Endothelial cell of umbilical vein (primary cell): ENCODE measurements at regions not wholly inside any gene's neighbourhood (a gene's known extent, or its start where the extent isn't known, plus 50 kb on each side); places are given as distances from the start of the nearest gene placed in this dataset.

Source experiments
- BruUV-seq: library from RNA; stranded (reverse); fragments of 400-500 nt; replicated peaks from 2 replicates; lab custom pipeline; 2021; lab: Mats Ljungman, UMichigan
- CTCF ChIA-PET: fragments of 300-600, 350-600 bp; sonication (Branson Sonifier 250); formaldehyde crosslinking; loops from one replicate; lab custom pipeline; 2021; ENCODE audit warnings: antibody characterized with exemption, inconsistent platforms; lab: Charles Lee
- POLR2A ChIA-PET: fragments of 300-600, 350-600 bp; sonication (Branson Sonifier 250); formaldehyde crosslinking; loops from one replicate; lab custom pipeline; 2021; ENCODE audit warnings: antibody characterized with exemption, inconsistent platforms; lab: Charles Lee
- DNase-seq: peaks from one replicate; pipeline ENCODE4 v3.0.0-alpha.2; 2011; ENCODE audit warnings: low read depth, low spot score
- FAIRE-seq: peaks from 2 replicates; lab custom pipeline; 2011; peaks lifted over from hg19 to GRCh38; lab: Jason Lieb, UNC
- H2AFZ ChIP-seq: 2 replicates; pipeline ENCODE4 v1.6.0; 2012; ENCODE audit warnings: low read depth, low read length, control low read depth, inconsistent platforms
- H3K27ac ChIP-seq: 2 replicates; pipeline ENCODE4 v1.5.1; 2011; ENCODE audit warnings: low read depth, mild to moderate bottlenecking, control low read depth, low read length, moderate library complexity; ENCODE audit not compliant: insufficient read depth
- H3K27me3 ChIP-seq, 2 experiments: 2 replicates each; pipeline versions ENCODE4 v1.6.0 to v1.6.1; 2011; ENCODE audit warnings: low read length in 2 of 2, mixed read lengths in 1 of 2; ENCODE audit not compliant: control insufficient read depth in 2 of 2, insufficient read depth in 2 of 2
- H3K36me3 ChIP-seq, 2 experiments: 2 replicates in 1 of 2; 3 replicates in 1 of 2; pipeline ENCODE4 v1.5.1; 2011; ENCODE audit warnings: low read length in 2 of 2, mild to moderate bottlenecking in 1 of 2, moderate library complexity in 1 of 2; ENCODE audit not compliant: control insufficient read depth in 2 of 2, insufficient read depth in 2 of 2; ENCODE audit errors: extremely low read depth in 1 of 2
- H3K4me1 ChIP-seq: 3 replicates; pipeline ENCODE4 v1.5.1; 2011; ENCODE audit warnings: mild to moderate bottlenecking, low read length; ENCODE audit not compliant: control insufficient read depth, insufficient read depth; ENCODE audit errors: extremely low read depth
- H3K4me2 ChIP-seq: 2 replicates; pipeline ENCODE4 v1.6.1; 2011; ENCODE audit warnings: low read length, control low read depth, mixed read lengths; ENCODE audit not compliant: insufficient read depth
- H3K4me3 ChIP-seq, 3 experiments: fragments of 200-600 bp in 1 of 3; sonication (generic), shearing (Covaris generic) in 1 of 3; replicated peaks in 1 of 3; 2 replicates each; pipeline ENCODE4 v1.5.1; 2011 to 2016; ENCODE audit warnings: control low read depth in 3 of 3, low read length in 3 of 3, mild to moderate bottlenecking in 2 of 3, inconsistent platforms in 1 of 3, low read depth in 1 of 3, moderate library complexity in 1 of 3; ENCODE audit not compliant: insufficient read depth in 1 of 3
- H3K79me2 ChIP-seq: 2 replicates; pipeline ENCODE4 v1.6.0; 2012; ENCODE audit warnings: low read length, inconsistent platforms; ENCODE audit not compliant: control insufficient read depth, insufficient read depth
- H3K9ac ChIP-seq: replicated peaks from 2 replicates; pipeline ENCODE3; 2011; ENCODE audit warnings: low read length, control low read depth; ENCODE audit not compliant: insufficient read depth; ENCODE audit errors: extremely low read depth
- H3K9me1 ChIP-seq: replicated peaks from 3 replicates; pipeline ENCODE4 v1.6.0; 2011; ENCODE audit warnings: mild to moderate bottlenecking, low read length; ENCODE audit not compliant: control insufficient read depth, insufficient read depth; ENCODE audit errors: extremely low read depth
- H3K9me3 ChIP-seq: replicated peaks from 2 replicates; pipeline ENCODE4 v1.5.1; 2012; ENCODE audit warnings: low read length, inconsistent platforms; ENCODE audit not compliant: control insufficient read depth, insufficient read depth
- H4K20me1 ChIP-seq: replicated peaks from 2 replicates; pipeline ENCODE3; 2011; ENCODE audit warnings: mild to moderate bottlenecking, low read length; ENCODE audit not compliant: control insufficient read depth, insufficient read depth; ENCODE audit errors: extremely low read depth
- CTCF ChIP-seq, 2 donors: IDR thresholded peaks; 1 replicate in 1 of 2; 2 replicates in 1 of 2; pipeline ENCODE4 v1.5.1; 2011; ENCODE audit warnings: low read length in 2 of 2, mild to moderate bottlenecking in 2 of 2, moderate library complexity in 2 of 2, control low read depth in 1 of 2, inconsistent platforms in 1 of 2, low read depth in 1 of 2; ENCODE audit not compliant: insufficient read depth in 1 of 2; ENCODE audit errors: extremely low read depth in 1 of 2
- EZH2 ChIP-seq: IDR thresholded peaks from 2 replicates; pipeline ENCODE4 v1.6.1; 2012; ENCODE audit warnings: borderline replicate concordance, low read depth, mild to moderate bottlenecking, moderate library complexity, low read length, inconsistent platforms; ENCODE audit not compliant: severe bottlenecking
- FOS ChIP-seq: IDR thresholded peaks from 2 replicates; pipeline ENCODE4 v1.6.1; 2011; ENCODE audit warnings: mild to moderate bottlenecking, low read length, moderate library complexity, borderline replicate concordance; ENCODE audit not compliant: insufficient read depth
- GATA2 ChIP-seq: IDR thresholded peaks from 2 replicates; pipeline ENCODE4 v1.7.0; 2011; ENCODE audit warnings: low read depth, mild to moderate bottlenecking, moderate library complexity, mixed read lengths, low read length; ENCODE audit not compliant: insufficient read length, insufficient read depth
- JUN ChIP-seq: IDR thresholded peaks from 2 replicates; pipeline ENCODE4 v1.6.1; 2011; ENCODE audit warnings: borderline replicate concordance, low read depth; ENCODE audit not compliant: insufficient read length, insufficient read depth
- MYC ChIP-seq: IDR thresholded peaks from one replicate; pipeline ENCODE4 v1.6.1; 2011; ENCODE audit warnings: mild to moderate bottlenecking, low read depth, low read length
- POLR2A ChIP-seq: IDR thresholded peaks from 2 replicates; pipeline ENCODE4 v1.6.1; 2012; ENCODE audit warnings: low read depth, mild to moderate bottlenecking, control low read depth, low read length
- POLR2AphosphoS5 ChIP-seq: IDR thresholded peaks from 2 replicates; pipeline ENCODE4 v1.6.1; 2012; ENCODE audit warnings: low read depth, mild to moderate bottlenecking, control low read depth, low read length, moderate library complexity; ENCODE audit not compliant: insufficient read depth
- dilution Hi-C: fragments of 300-500 bp; cut with MboI; formaldehyde crosslinking; loops from one replicate; pipeline ENCODE4 v1.15.0; 2019; ENCODE audit warnings: low sequenced_read_pairs; ENCODE audit not compliant: extremely low pct_ligation_motif_present
- intact Hi-C: fragments of 100-400 bp; cut with micrococcal nuclease; formaldehyde crosslinking; loops from one replicate; pipeline ENCODE4 v1.10.0; 2022
- TF ChIP-seq, protein P1 (sequence below): IDR thresholded peaks from 2 replicates; pipeline ENCODE4 v1.6.1; 2011; ENCODE audit not compliant: insufficient read depth, insufficient read length

- no peaks in the 10 kb centered on the region for H3K9me3 ChIP-seq
- H2AFZ ChIP-seq = no peak overlapping the region
- DNase-seq (no peak), FAIRE-seq (no peak)
- H3K9me1 ChIP-seq = no peaks in the 10 kb centered on the region
- ChIA-PET POLR2A (no interaction called here), CTCF (interaction anchor here (0.6 kb wide), 1 partner anchor 156 kb away, joined by 3 read pairs; no protein-coding TSS in a partner anchor)
- no peaks in the 10 kb centered on the region for H3K36me3 ChIP-seq
- TF ChIP-seq FOS = no peak
- TF ChIP-seq MYC = no peak
- TF ChIP-seq CTCF (IDR thresholded peaks at IDR 0.05; ENCODE audit: extremely low read depth in 1 of 2, insufficient read depth in 1 of 2, low read depth in 1 of 2, low read length in 2 of 2) = no peak
- TF ChIP-seq POLR2A = no peak
- no peak for TF ChIP-seq GATA2
- no peak for TF ChIP-seq POLR2AphosphoS5
- TF ChIP-seq JUN = no peak
- TF ChIP-seq, protein P1, sequence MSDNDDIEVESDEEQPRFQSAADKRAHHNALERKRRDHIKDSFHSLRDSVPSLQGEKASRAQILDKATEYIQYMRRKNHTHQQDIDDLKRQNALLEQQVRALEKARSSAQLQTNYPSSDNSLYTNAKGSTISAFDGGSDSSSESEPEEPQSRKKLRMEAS = no peak
- no peak for TF ChIP-seq EZH2
- H3K27me3 ChIP-seq = no peaks in the 10 kb centered on the region
- H3K79me2 ChIP-seq = no peaks in the 10 kb centered on the region
- no peak overlapping the region for H3K9ac ChIP-seq
- dilution Hi-C loops (no loop called here), intact Hi-C loops (no loop called here)
- H3K4me3 ChIP-seq = no peak overlapping the region
- H3K27ac ChIP-seq = no peak overlapping the region
- H3K4me2 ChIP-seq = no peak overlapping the region
- no TSS peak for BruUV-seq
- no peaks in the 10 kb centered on the region for H3K4me1 ChIP-seq
- H4K20me1 ChIP-seq = no peaks in the 10 kb centered on the region
Observed at GRCh38 chr13:73198991-73199411, 140.2 kb downstream of the KLF5 start.
